ENCODE measurements at regions not wholly inside any gene's neighbourhood (a gene's known extent, or its start where the extent isn't known, plus 50 kb on each side); places are given as distances from the start of the nearest gene placed in this dataset.

- H3K36me3 ChIP-seq (replicated peaks; ENCODE audit: insufficient read depth, low read depth), result no peaks in the 10 kb centered on the region
- H3K9me3 ChIP-seq (ENCODE audit: low read depth), result no peaks in the 10 kb centered on the region
- H3K4me2 ChIP-seq, result no peak overlapping the region
- no peak overlapping the region for H3K4me3 ChIP-seq
- WGBS (ENCODE audit: low lambda C conversion rate, missing lambda C conversion rate), result 98% methylated on average over 2 of the region's 2 CpGs
- H3K9me2 ChIP-seq (replicated peaks; ENCODE audit: insufficient read depth), result no peaks in the 10 kb centered on the region
- H3K27me3 ChIP-seq, result no peaks in the 10 kb centered on the region
- H3K4me1 ChIP-seq (ENCODE audit: insufficient read depth), result peaks cover 4% of the 10 kb centered on the region
- no peak for DNase-seq (ENCODE audit: low spot score)
- H3K79me2 ChIP-seq, result no peaks in the 10 kb centered on the region
- H2AFZ ChIP-seq, result no peak overlapping the region
- TF ChIP-seq EZH2 (IDR thresholded peaks at IDR 0.05; ENCODE audit: borderline replicate concordance) (no peak), CTCF (IDR thresholded peaks at IDR 0.05; ENCODE audit: poor library complexity) (no peak), EZH2phosphoT487 (IDR thresholded peaks at IDR 0.05; ENCODE audit: low read depth, severe bottlenecking, unreplicated experiment) (no peak)
- no peaks in the 10 kb centered on the region for H4K20me1 ChIP-seq (ENCODE audit: insufficient read depth, poor library complexity, severe bottlenecking)
- H3K27ac ChIP-seq, result no peak overlapping the region
Observed at GRCh38 chr12:115439008-115439601, 755.1 kb upstream of the TBX3 start.

GRCh38 chr12:115438314-115438713, 754.3 kb upstream of the TBX3 start:
- no peaks in the 10 kb centered on the region for H3K36me3 ChIP-seq (replicated peaks; ENCODE audit: insufficient read depth, low read depth)
- DNase-seq (ENCODE audit: low spot score), result no peak
- H3K9me2 ChIP-seq (replicated peaks; ENCODE audit: insufficient read depth), result no peaks in the 10 kb centered on the region
- H3K4me2 ChIP-seq, result no peak overlapping the region
- no peaks in the 10 kb centered on the region for H3K79me2 ChIP-seq
- H3K4me1 ChIP-seq (ENCODE audit: insufficient read depth), result peaks cover 4% of the 10 kb centered on the region
- H3K27ac ChIP-seq, result no peak overlapping the region
- H3K27me3 ChIP-seq, result no peaks in the 10 kb centered on the region
- WGBS (ENCODE audit: low lambda C conversion rate, missing lambda C conversion rate), result 99% methylated on average over 4 of the region's 4 CpGs
- H3K4me3 ChIP-seq, result no peak overlapping the region
- TF ChIP-seq CTCF (IDR thresholded peaks at IDR 0.05; ENCODE audit: poor library complexity) (no peak), EZH2phosphoT487 (IDR thresholded peaks at IDR 0.05; ENCODE audit: low read depth, severe bottlenecking, unreplicated experiment) (no peak), EZH2 (IDR thresholded peaks at IDR 0.05; ENCODE audit: borderline replicate concordance) (no peak)
- no peaks in the 10 kb centered on the region for H4K20me1 ChIP-seq (ENCODE audit: insufficient read depth, poor library complexity, severe bottlenecking)
- H2AFZ ChIP-seq, result no peak overlapping the region
- H3K9me3 ChIP-seq (ENCODE audit: low read depth), result no peaks in the 10 kb centered on the region

- 79% methylated on average over 5 of the region's 5 CpGs for WGBS (ENCODE audit: low lambda C conversion rate, missing lambda C conversion rate)
Observed at GRCh38 chr12:115437061-115437567, 753.1 kb upstream of the TBX3 start.

More at GRCh38 chr12:115437061-115437567, 753.1 kb upstream of the TBX3 start:
- Histone ChIP-seq H3K36me3 (replicated peaks; ENCODE audit: insufficient read depth, low read depth) (no peaks in the 10 kb centered on the region), H3K9me2 (replicated peaks; ENCODE audit: insufficient read depth) (no peaks in the 10 kb centered on the region), H3K27ac (no peak overlapping the region), H3K9me3 (ENCODE audit: low read depth) (no peaks in the 10 kb centered on the region), H3K79me2 (no peaks in the 10 kb centered on the region), H2AFZ (no peak overlapping the region), H4K20me1 (ENCODE audit: insufficient read depth, poor library complexity, severe bottlenecking) (no peaks in the 10 kb centered on the region), H3K27me3 (no peaks in the 10 kb centered on the region), H3K4me2 (no peak overlapping the region), H3K4me1 (ENCODE audit: insufficient read depth) (peaks cover 4% of the 10 kb centered on the region), H3K4me3 (no peak overlapping the region)
- peak; percentile 21 for DNase-seq (ENCODE audit: low spot score)
- TF ChIP-seq CTCF (IDR thresholded peaks at IDR 0.05; ENCODE audit: poor library complexity) (no peak), EZH2 (IDR thresholded peaks at IDR 0.05; ENCODE audit: borderline replicate concordance) (no peak), EZH2phosphoT487 (IDR thresholded peaks at IDR 0.05; ENCODE audit: low read depth, severe bottlenecking, unreplicated experiment) (no peak)

All from hepatocyte (in vitro differentiated cells).